Aorta (tissue), 5 donors: ENCODE measurements at regions not wholly inside any gene's neighbourhood (a gene's known extent, or its start where the extent isn't known, plus 50 kb on each side); places are given as distances from the start of the nearest gene placed in this dataset.
"Not testable (repeated sequence)": the region's sequence is repeated elsewhere in the genome, so short reads cannot be mapped to it uniquely, and the experiment has no call there.

ENCODE experiments used
- ATAC-seq: fragments of 200-7000 bp; cut with Tn5 transposase; one replicate; pipeline ENCODE4 v1.9.1; 2022; ENCODE audit warnings: moderate library complexity; ENCODE audit not compliant: low FRiP score
- DNase-seq, 2 donors: peaks; one replicate each; pipeline ENCODE4 v3.0.0-alpha.2; 2020
- H3K27ac ChIP-seq, 2 donors: one replicate each; pipeline ENCODE4 v1.5.1; 2013; ENCODE audit warnings: low read length in 2 of 2, mild to moderate bottlenecking in 2 of 2, moderate library complexity in 2 of 2, control low read depth in 1 of 2, inconsistent platforms in 1 of 2, low read depth in 1 of 2
- H3K27me3 ChIP-seq, 2 donors: one replicate each; pipeline ENCODE4 v1.6.1; 2013; ENCODE audit warnings: control low read depth in 1 of 2, low read length in 1 of 2, mild to moderate bottlenecking in 1 of 2, moderate library complexity in 1 of 2; ENCODE audit not compliant: insufficient read depth in 2 of 2, control insufficient read depth in 1 of 2
- H3K36me3 ChIP-seq, 2 donors: one replicate each; pipeline ENCODE4 v1.6.1; 2013; ENCODE audit warnings: control low read depth in 1 of 2, low read length in 1 of 2, mild to moderate bottlenecking in 1 of 2; ENCODE audit not compliant: insufficient read depth in 2 of 2, control insufficient read depth in 1 of 2
- H3K4me1 ChIP-seq, 2 donors: one replicate each; pipeline ENCODE4 v1.6.1; 2013; ENCODE audit warnings: low read length in 2 of 2, control low read depth in 1 of 2, mild to moderate bottlenecking in 1 of 2, moderate library complexity in 1 of 2; ENCODE audit not compliant: insufficient read depth in 2 of 2, control insufficient read depth in 1 of 2
- H3K4me3 ChIP-seq, 2 donors: one replicate each; pipeline ENCODE4 v1.5.1; 2013; ENCODE audit warnings: low read length in 2 of 2, control low read depth in 1 of 2, mild to moderate bottlenecking in 1 of 2
- H3K9me3 ChIP-seq: one replicate; pipeline ENCODE4 v1.6.1; 2013; ENCODE audit warnings: mild to moderate bottlenecking, low read length; ENCODE audit not compliant: control insufficient read depth
- WGBS, 2 donors: extraction: QIAGEN DNeasy Blood & Tissue Kit; methylation state at CpG; one replicate each; pipeline ENCODE4 v1.1.7; 2013; 5-methylcytosine and 5-hydroxymethylcytosine counted together
- intact Hi-C, 2 donors: fragments of 100-400 bp; cut with DNase I; formaldehyde crosslinking; loops; one replicate each; pipeline versions ENCODE4 v1.14.2 to v1.15.0; 2022
- donor health status: healthy with polysubstance abuse.
- donor health status: Bipolar disorder and iron deficiency.
- donor health status: DM: no; HTN: no; CAD: no.
- donor health status: DM: no; HTN: no; CAD: no.
- donor health status: DM: yes; HTN: yes; CAD: no.

DNA sequence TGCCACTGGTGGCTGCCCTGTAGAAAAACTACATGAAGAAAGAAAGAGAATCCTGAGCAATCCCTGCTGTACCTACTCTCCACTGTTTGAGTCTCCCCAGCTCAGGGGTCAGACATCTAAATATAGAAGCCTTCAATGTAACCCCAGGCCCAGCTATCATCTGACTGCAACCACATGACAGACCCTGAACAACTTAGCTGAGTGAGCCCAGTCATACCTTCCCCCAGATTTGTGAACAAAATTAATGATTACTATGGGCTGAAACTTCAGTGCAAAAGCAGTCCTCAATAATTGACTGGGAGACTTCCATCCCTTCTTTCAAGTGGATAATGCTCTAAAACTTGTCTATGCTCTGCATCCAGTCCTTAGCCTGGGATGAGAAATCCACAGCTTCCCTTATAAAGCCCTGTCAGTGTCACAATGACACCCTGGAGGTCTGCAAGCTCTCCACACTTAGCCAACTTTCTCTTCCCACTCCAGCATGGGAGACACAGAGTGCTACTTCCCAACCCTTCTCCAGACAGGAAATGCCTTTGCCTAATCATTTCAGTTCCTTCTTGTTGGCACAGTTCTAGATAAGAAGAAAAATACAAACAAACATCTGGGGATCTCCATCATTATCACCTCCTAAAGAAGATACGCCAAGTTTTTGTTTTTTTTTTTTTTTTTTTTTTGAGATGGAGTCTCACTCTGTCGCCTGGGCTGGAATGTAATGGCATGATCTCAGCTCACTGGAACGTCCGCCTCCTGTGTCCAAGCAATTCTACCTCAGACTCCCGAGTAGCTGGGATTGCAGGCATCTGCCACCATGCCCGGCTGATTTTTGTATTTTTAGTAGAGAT is 198.5 kb upstream of the GADL1 start:
- Histone ChIP-seq H3K4me1 (peaks cover 0 to 1% of the 10 kb centered on the region in 2 donors), H3K27ac (no peak overlapping the region), H3K36me3 (no peaks in the 10 kb centered on the region), H3K4me3 (no peak overlapping the region), H3K27me3 (peaks cover 0 to 1% of the 10 kb centered on the region in 2 donors), H3K9me3 (no peaks in the 10 kb centered on the region)
- DNase-seq (no peak), ATAC-seq (no peak)
- WGBS, 2 donors, result 50 to 56% methylated on average over 6 of the region's 6 CpGs
- intact Hi-C loops, result no loop called here

DNA sequence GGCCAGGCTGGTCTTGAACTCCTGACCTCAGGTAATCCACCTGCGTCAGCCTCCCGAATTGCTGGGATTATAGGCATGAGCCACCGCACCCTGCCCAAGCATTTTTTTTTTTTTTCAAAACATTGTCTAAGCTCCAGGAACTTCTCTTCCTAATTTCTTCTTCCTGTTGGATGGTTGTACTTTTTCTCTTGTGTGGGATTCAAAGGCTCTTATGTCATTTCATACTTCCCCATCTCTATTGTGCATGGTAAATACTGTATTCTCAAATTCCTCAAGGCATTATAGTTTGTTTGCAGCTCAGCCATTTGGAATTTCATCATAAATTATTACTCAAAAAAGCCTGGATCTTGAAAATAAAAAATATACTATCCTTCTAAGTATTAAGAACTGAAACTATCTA is 199.1 kb upstream of the GADL1 start:
- H3K4me3 ChIP-seq, result no peak overlapping the region
- H3K4me1 ChIP-seq, result peaks cover 0 to 1% of the 10 kb centered on the region in 2 donors
- ATAC-seq (no peak), DNase-seq (no peak)
- intact Hi-C loops, result no loop called here
- peaks cover 0 to 1% of the 10 kb centered on the region in 2 donors for H3K27me3 ChIP-seq
- no peaks in the 10 kb centered on the region for H3K9me3 ChIP-seq
- WGBS, 2 donors, result 91 to 93% methylated on average over 3 of the region's 3 CpGs
- no peak overlapping the region for H3K27ac ChIP-seq
- no peaks in the 10 kb centered on the region for H3K36me3 ChIP-seq

DNA sequence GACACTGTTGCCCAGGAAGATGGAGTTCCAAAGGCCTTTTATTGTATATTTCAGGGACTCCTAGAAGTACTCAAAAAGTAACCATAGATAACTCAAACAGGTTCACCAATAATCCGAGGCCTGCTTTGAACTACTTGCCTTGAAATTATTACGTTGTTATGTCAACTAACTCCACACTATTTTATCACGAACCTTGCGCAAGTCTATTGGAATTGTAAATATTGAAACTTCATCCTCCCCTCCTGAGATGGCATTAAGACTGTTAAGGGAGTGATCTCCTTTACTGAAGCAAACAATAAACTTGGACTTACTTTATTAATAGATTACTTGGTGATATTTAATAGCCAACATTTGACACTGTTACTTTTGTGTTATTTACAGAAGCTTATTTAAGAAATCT is 199.6 kb upstream of the GADL1 start:
- ATAC-seq, result no peak

DNA sequence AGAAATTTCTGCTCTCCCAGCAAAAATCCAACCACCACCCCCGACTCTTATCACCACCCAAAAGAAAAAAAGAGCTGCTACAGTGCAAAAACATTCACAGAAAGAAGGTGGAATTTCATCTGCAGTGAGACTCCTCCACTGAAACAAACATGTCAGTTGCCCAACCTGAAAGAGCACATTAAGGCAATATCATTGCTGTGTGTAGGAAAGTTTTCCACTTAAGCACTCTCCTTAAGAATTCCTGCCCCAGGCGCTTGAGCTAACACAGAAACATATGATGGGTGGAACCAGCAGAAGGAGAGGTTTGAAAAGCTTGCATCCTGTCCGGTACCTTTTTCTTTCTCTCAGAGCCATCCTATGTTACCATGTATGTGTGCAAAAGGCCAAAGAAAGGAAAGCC is 200.8 kb upstream of the GADL1 start:
- H3K27me3 ChIP-seq, result peaks cover 0 to 1% of the 10 kb centered on the region in 2 donors
- no peak overlapping the region for H3K4me3 ChIP-seq
- intact Hi-C loops, result no loop called here
- H3K9me3 ChIP-seq, result no peaks in the 10 kb centered on the region
- no peaks in the 10 kb centered on the region for H3K4me1 ChIP-seq
- DNase-seq (no peak), ATAC-seq (no peak)
- H3K27ac ChIP-seq, result no peak overlapping the region
- 74 to 80% methylated on average over 3 of the region's 3 CpGs for WGBS, 2 donors
- no peaks in the 10 kb centered on the region for H3K36me3 ChIP-seq

More for the DNA sequence above, 199.6 kb upstream of the GADL1 start:
- Histone ChIP-seq H3K9me3 (no peaks in the 10 kb centered on the region), H3K36me3 (no peaks in the 10 kb centered on the region), H3K27ac (no peak overlapping the region), H3K4me3 (no peak overlapping the region), H3K4me1 (peaks cover 0 to 1% of the 10 kb centered on the region in 2 donors), H3K27me3 (peaks cover 0 to 1% of the 10 kb centered on the region in 2 donors)
- no peak for DNase-seq
- intact Hi-C loops, result no loop called here
- 95 to 96% methylated on average over 4 of the region's 4 CpGs for WGBS, 2 donors

DNA sequence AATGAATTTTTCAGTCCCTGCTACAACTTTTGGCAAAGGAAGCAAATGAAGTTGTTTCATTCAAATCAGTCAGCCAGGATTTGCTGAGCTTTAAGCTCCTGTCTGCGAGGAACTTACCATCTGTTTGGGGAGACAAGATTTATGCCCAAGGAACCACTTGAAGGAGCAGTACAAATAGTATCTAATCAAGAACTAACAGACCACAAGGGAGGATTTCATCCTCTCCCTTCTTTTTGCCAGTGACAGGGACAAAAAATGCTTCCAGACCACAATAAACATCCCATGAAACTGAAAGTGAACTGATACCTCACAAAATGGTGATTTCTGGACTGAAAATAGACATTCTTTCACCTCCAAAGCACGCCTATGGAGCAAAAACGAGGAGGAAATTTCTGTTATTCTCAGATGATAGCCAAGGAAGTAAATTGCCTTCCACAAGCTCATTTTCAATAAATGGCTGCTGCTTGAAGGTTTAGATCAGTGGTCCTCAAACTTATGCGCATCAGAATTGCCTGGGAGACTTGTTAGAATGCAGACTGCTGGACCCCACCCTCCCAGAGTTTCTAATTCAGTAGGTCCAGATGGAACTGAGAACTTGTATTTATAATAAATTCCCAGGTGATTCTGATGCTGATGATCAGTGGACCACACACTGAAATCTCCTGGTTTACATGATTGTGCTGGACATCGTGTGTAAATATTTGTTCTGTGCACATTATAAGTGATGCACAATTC is 202.4 kb upstream of the GADL1 start:
- no peak overlapping the region for H3K4me3 ChIP-seq
- intact Hi-C loops, result no loop called here
- H3K36me3 ChIP-seq, result no peaks in the 10 kb centered on the region
- no peak overlapping the region for H3K27ac ChIP-seq
- no peak for ATAC-seq
- DNase-seq, result no peak
- H3K9me3 ChIP-seq, result no peaks in the 10 kb centered on the region
- H3K4me1 ChIP-seq, result no peaks in the 10 kb centered on the region
- 89 to 93% methylated on average over 5 of the region's 5 CpGs for WGBS, 2 donors
- H3K27me3 ChIP-seq, result peaks cover 0 to 1% of the 10 kb centered on the region in 2 donors

DNA sequence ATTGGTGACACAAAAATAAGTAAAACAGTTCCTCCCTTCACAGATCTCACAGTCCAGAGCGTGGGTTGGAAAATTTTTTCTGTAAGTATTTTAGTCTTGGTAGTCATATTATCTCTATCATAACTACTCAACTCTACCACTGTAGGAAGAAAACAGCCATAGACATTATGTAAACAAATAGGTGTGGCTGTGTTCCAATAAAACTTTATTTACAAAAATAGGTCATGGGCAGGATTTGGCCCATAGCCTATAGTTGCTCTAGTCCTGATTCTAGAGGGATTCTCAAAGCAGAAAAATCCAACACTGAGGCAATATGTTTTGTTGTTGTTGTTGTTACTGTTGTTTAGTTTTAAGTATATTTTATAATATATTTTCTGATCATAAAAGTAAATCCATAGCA is 206.1 kb upstream of the GADL1 start:
- WGBS, 2 donors, result 99 to 100% methylated on average over 1 of the region's 1 CpG
- Histone ChIP-seq H3K9me3 (no peaks in the 10 kb centered on the region), H3K27ac (no peak overlapping the region), H3K27me3 (peaks cover 0 to 1% of the 10 kb centered on the region in 2 donors), H3K36me3 (no peaks in the 10 kb centered on the region), H3K4me1 (no peaks in the 10 kb centered on the region), H3K4me3 (no peak overlapping the region)
- DNase-seq, result no peak
- intact Hi-C loops, result no loop called here
- ATAC-seq, result no peak

DNA sequence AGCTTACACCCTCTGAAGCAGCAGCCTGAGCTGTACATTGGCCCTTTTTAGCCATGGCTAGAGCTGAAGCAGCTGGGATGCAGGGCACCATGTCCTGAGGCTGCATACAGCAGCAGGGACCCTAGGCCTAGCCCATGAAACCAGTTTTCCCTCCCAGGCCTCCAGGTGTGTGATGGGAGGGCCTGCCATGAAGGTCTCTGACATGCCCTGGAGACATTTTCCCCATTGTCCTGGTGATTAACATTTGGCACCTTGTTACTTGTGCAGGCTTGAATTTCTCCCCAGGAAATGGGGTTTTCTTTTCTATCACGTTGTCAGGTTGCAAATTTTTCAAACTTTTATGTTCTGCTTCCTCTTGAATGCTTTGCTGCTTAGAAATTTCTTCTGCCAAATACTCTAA is 206.8 kb upstream of the GADL1 start:
- ATAC-seq, DNase-seq, H3K4me1 ChIP-seq, intact Hi-C loops, H3K27ac ChIP-seq, H3K9me3 ChIP-seq, H3K4me3 ChIP-seq, H3K36me3 ChIP-seq, H3K27me3 ChIP-seq: not testable (repeated sequence)
- WGBS, 2 donors, result 42 to 44% methylated on average over 1 of the region's 1 CpG

DNA sequence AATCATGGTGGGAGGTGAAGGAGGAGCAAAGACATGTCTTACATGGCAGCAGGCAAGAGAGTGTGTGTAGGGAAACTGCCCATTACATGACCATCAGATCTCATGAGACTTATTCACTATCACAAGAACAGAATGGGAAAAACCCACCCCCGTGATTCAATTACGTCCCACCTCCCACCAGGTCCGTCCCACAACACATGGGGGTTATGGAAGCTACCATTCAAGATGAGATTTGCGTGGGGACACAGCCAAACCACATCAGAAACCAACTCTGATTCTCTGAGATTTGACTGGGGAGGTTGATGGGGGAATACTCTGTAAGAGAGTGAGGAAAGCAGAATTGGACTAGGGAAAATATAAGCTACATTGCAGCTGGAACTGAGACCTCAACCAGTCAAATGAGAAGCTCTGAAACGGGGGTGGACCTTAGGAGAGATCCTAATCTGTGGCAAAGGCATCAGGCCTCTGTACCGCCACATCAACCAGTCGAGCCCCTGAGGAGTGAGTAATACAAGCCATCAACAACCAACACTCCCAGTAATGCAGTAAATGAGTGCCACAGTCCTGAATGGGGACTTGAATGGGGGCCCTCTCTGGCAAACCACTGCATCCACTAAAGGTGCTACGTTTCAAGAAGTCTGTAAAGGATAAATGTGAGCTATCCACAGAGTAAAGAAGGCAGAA is 207.9 kb upstream of the GADL1 start:
- no peaks in the 10 kb centered on the region for H3K27me3 ChIP-seq
- no peaks in the 10 kb centered on the region for H3K4me1 ChIP-seq
- no peak overlapping the region for H3K27ac ChIP-seq
- ATAC-seq, result no peak
- intact Hi-C loops, result no loop called here
- WGBS, 2 donors, result 95 to 97% methylated on average over 8 of the region's 8 CpGs
- no peak overlapping the region for H3K4me3 ChIP-seq
- H3K36me3 ChIP-seq, result no peaks in the 10 kb centered on the region
- no peaks in the 10 kb centered on the region for H3K9me3 ChIP-seq
- DNase-seq, result no peak
